GM18517 (cell line): ENCODE measurements at regions not wholly inside any gene's neighbourhood (a gene's known extent, or its start where the extent isn't known, plus 50 kb on each side); places are given as distances from the start of the nearest gene placed in this dataset.

Experiments
- ATAC-seq: cut with Tn5 transposase; IDR thresholded peaks from one replicate; pipeline ENCODE4 v1.9.1; 2021; ENCODE audit warnings: mild to moderate bottlenecking, moderate library complexity; ENCODE audit not compliant: unreplicated experiment

GRCh38 chr9:12464400-12464799, 228.8 kb upstream of the TYRP1 start:
- no peak for ATAC-seq

- ATAC-seq = no peak
These were observed 228.2 kb upstream of the TYRP1 start for GRCh38 chr9:12464910-12465512.

- no peak for ATAC-seq
These were observed 224.1 kb upstream of the TYRP1 start for GRCh38 chr9:12469084-12469483.

GRCh38 chr9:12494411-12494810, 198.8 kb upstream of the TYRP1 start:
- ATAC-seq = no peak

GRCh38 chr9:12497790-12498189, 195.4 kb upstream of the TYRP1 start:
- no peak for ATAC-seq

- ATAC-seq = no peak
These were observed 190.7 kb upstream of the TYRP1 start for GRCh38 chr9:12502520-12502919.

- ATAC-seq = no peak
These were observed 189.5 kb upstream of the TYRP1 start for GRCh38 chr9:12503606-12504122.

- ATAC-seq = no peak
These were observed 182.6 kb upstream of the TYRP1 start for GRCh38 chr9:12510551-12510950.

GRCh38 chr9:12511726-12512125, 181.5 kb upstream of the TYRP1 start:
- no peak for ATAC-seq

- ATAC-seq = no peak
These were observed 177.2 kb upstream of the TYRP1 start for GRCh38 chr9:12516031-12516430.

GRCh38 chr9:12516573-12516972, 176.6 kb upstream of the TYRP1 start:
- ATAC-seq = no peak

- ATAC-seq = no peak
These were observed 154.2 kb upstream of the TYRP1 start for GRCh38 chr9:12538842-12539579.

- ATAC-seq = no peak
These were observed 153.6 kb upstream of the TYRP1 start for GRCh38 chr9:12539580-12539975.

GRCh38 chr9:12544700-12545099, 148.5 kb upstream of the TYRP1 start:
- no peak for ATAC-seq

- ATAC-seq = no peak
These were observed 138.5 kb upstream of the TYRP1 start for GRCh38 chr9:12554636-12555035.

GRCh38 chr9:12566404-12567090, 126.6 kb upstream of the TYRP1 start:
- ATAC-seq = no peak

- ATAC-seq = no peak
These were observed 108.3 kb upstream of the TYRP1 start for GRCh38 chr9:12584656-12585522.

GRCh38 chr9:12595400-12595799, 97.8 kb upstream of the TYRP1 start:
- ATAC-seq = no peak

GRCh38 chr9:12604164-12604821, 88.9 kb upstream of the TYRP1 start:
- no peak for ATAC-seq

- no peak for ATAC-seq
These were observed 80.9 kb upstream of the TYRP1 start for GRCh38 chr9:12612211-12612770.
